B cell (primary cell): ENCODE measurements at regions not wholly inside any gene's neighbourhood (a gene's known extent, or its start where the extent isn't known, plus 50 kb on each side); places are given as distances from the start of the nearest gene placed in this dataset.

Experiments
- ATAC-seq: fragments of 200-7000 bp; cut with Tn5 transposase; one replicate; pipeline ENCODE4 v1.10.0; 2021; ENCODE audit warnings: low read depth, mild to moderate bottlenecking, moderate number of reproducible peaks, moderate library complexity
- CTCF ChIA-PET: fragments of 350-600 bp; sonication (Branson Sonifier 250); formaldehyde crosslinking; loops from one replicate; lab custom pipeline; 2021; ENCODE audit warnings: antibody characterized with exemption, inconsistent platforms; lab: Charles Lee
- POLR2A ChIA-PET: fragments of 350-600 bp; sonication (Branson Sonifier 250); formaldehyde crosslinking; loops from one replicate; lab custom pipeline; 2021; ENCODE audit warnings: antibody characterized with exemption; lab: Charles Lee
- DNase-seq: peaks from one replicate; pipeline ENCODE4 v3.0.0; 2013
- H2AFZ ChIP-seq: 2 replicates; pipeline ENCODE4 v1.6.1; 2012; ENCODE audit warnings: mild to moderate bottlenecking, low read depth, low read length; ENCODE audit not compliant: insufficient read depth, poor library complexity, severe bottlenecking
- H3K27ac ChIP-seq, 2 donors: 1 replicate in 1 of 2; 2 replicates in 1 of 2; pipeline ENCODE4 v1.5.1; 2012 to 2013; ENCODE audit warnings: low read length in 2 of 2, mild to moderate bottlenecking in 2 of 2, moderate library complexity in 1 of 2
- H3K27me3 ChIP-seq, 4 experiments: fragments of 200-600 bp in 1 of 4; sonication (generic) in 1 of 4; replicated peaks in 1 of 4; 1 replicate in 2 of 4; 2 replicates in 2 of 4; pipeline versions ENCODE4 v1.6.1 to v1.7.0; 2013 to 2016; ENCODE audit warnings: low read length in 3 of 4, mild to moderate bottlenecking in 2 of 4, mixed read lengths in 1 of 4, moderate library complexity in 1 of 4; ENCODE audit not compliant: insufficient read depth in 4 of 4, control insufficient read depth in 3 of 4; ENCODE audit errors: control extremely low read depth in 1 of 4
- H3K36me3 ChIP-seq, 2 experiments: replicated peaks in 1 of 2; 1 replicate in 1 of 2; 2 replicates in 1 of 2; pipeline versions ENCODE4 v1.6.1 to v1.7.1; 2013; ENCODE audit warnings: low read length in 1 of 2; ENCODE audit not compliant: insufficient read depth in 2 of 2, control insufficient read depth in 1 of 2; ENCODE audit errors: control extremely low read depth in 1 of 2, extremely low read depth in 1 of 2
- H3K4me1 ChIP-seq, 2 donors: fragments of 200-600 bp in 1 of 2; sonication (generic) in 1 of 2; 1 replicate in 1 of 2; 2 replicates in 1 of 2; pipeline versions ENCODE4 v1.5.1 to v1.6.1; 2013 to 2017; ENCODE audit warnings: low read length in 2 of 2; ENCODE audit not compliant: control insufficient read depth in 2 of 2, insufficient read depth in 2 of 2
- H3K4me2 ChIP-seq: replicated peaks from 2 replicates; pipeline ENCODE3; 2012; ENCODE audit warnings: mild to moderate bottlenecking, low read depth, low read length; ENCODE audit not compliant: poor library complexity, severe bottlenecking
- H3K4me3 ChIP-seq, 5 experiments: fragments of 200-600 bp in 1 of 5; sonication (generic) in 1 of 5; 1 replicate in 3 of 5; 2 replicates in 2 of 5; pipeline versions ENCODE4 v1.5.1 to v1.7.0; 2011 to 2016; ENCODE audit warnings: low read length in 4 of 5, mild to moderate bottlenecking in 4 of 5, low read depth in 2 of 5, control low read depth in 1 of 5, moderate library complexity in 1 of 5; ENCODE audit not compliant: insufficient read depth in 1 of 5; ENCODE audit errors: control extremely low read depth in 1 of 5, extremely low read depth in 1 of 5
- H3K79me2 ChIP-seq: fragments of 200-600 bp; sonication (generic); one replicate; pipeline ENCODE4 v1.6.0; 2016; ENCODE audit warnings: low read length; ENCODE audit not compliant: control insufficient read depth, insufficient read depth
- H3K9ac ChIP-seq: fragments of 200-600 bp; sonication (generic); 2 replicates; pipeline ENCODE4 v1.6.1; 2017; ENCODE audit warnings: mild to moderate bottlenecking, low read length, moderate library complexity
- H3K9me3 ChIP-seq, 3 donors: one replicate each; pipeline versions ENCODE4 v1.6.1 to v1.7.1; 2013; ENCODE audit warnings: low read length in 2 of 3; ENCODE audit not compliant: control insufficient read depth in 2 of 3, insufficient read depth in 1 of 3; ENCODE audit errors: control extremely low read depth in 1 of 3
- H4K20me1 ChIP-seq: 2 replicates; pipeline ENCODE4 v1.6.0; 2012; ENCODE audit warnings: mild to moderate bottlenecking, low read length; ENCODE audit not compliant: insufficient read depth, control insufficient read depth, poor library complexity, severe bottlenecking
- H3K27ac Mint-ChIP-seq: one replicate; pipeline ENCODE4 v1.8.0; 2021; ENCODE audit warnings: mixed read lengths
- H3K27me3 Mint-ChIP-seq: one replicate; pipeline ENCODE4 v1.8.0; 2021; ENCODE audit warnings: mixed read lengths
- H3K4me1 Mint-ChIP-seq: one replicate; pipeline ENCODE4 v1.8.0; 2021; ENCODE audit warnings: mixed read lengths
- H3K4me3 Mint-ChIP-seq: one replicate; pipeline ENCODE4 v1.8.0; 2021; ENCODE audit warnings: mixed read lengths
- H3K9me3 Mint-ChIP-seq: one replicate; pipeline ENCODE4 v1.8.0; 2022; ENCODE audit warnings: mixed read lengths; ENCODE audit not compliant: insufficient read depth
- CTCF ChIP-seq: fragments of 200-600 bp; IDR thresholded peaks from one replicate; pipeline ENCODE4 v1.8.0; 2022; ENCODE audit warnings: antibody characterized with exemption, mild to moderate bottlenecking
- EZH2 ChIP-seq: IDR thresholded peaks from 2 replicates; pipeline ENCODE4 v1.6.1; 2012; ENCODE audit warnings: borderline replicate concordance, low read depth, mild to moderate bottlenecking, moderate library complexity, low read length; ENCODE audit not compliant: insufficient read depth, poor library complexity, severe bottlenecking
- WGBS: methylation state at CpG from one replicate; pipeline ENCODE4 v1.1.5; 2013; ENCODE audit warnings: missing lambda C conversion rate; ENCODE audit not compliant: insufficient coverage; 5-methylcytosine and 5-hydroxymethylcytosine counted together
- intact Hi-C: fragments of 100-400 bp; cut with micrococcal nuclease; formaldehyde crosslinking; loops from one replicate; pipeline ENCODE4 v1.10.0; 2022

GRCh38 chr1:113194846-113195830, 122.1 kb downstream of the LRIG2 start:
- peaks cover 0 to 5% of the 10 kb centered on the region in 2 donors for H3K4me1 ChIP-seq
- no peak overlapping the region for H3K9ac ChIP-seq
- DNase-seq (no peak), ATAC-seq (no peak)
- H3K9me3 Mint-ChIP-seq: peaks cover 7% of the 10 kb centered on the region
- H3K9me3 ChIP-seq: peaks cover 0 to 7% (median 1%) of the 10 kb centered on the region in 3 donors
- H3K27me3 ChIP-seq: peaks cover 0 to 4% (median 0%) of the 10 kb centered on the region in 4 experiments
- H3K27ac Mint-ChIP-seq: no peak overlapping the region
- ChIA-PET CTCF (no interaction called here), POLR2A (no interaction called here)
- no peak overlapping the region for H3K4me3 Mint-ChIP-seq
- H4K20me1 ChIP-seq: no peaks in the 10 kb centered on the region
- H3K79me2 ChIP-seq: no peaks in the 10 kb centered on the region
- no peak overlapping the region for H2AFZ ChIP-seq
- 89% methylated on average over 15 of the region's 18 CpGs for WGBS
- no peak overlapping the region for H3K4me2 ChIP-seq
- no peaks in the 10 kb centered on the region for H3K36me3 ChIP-seq
- peaks cover 11% of the 10 kb centered on the region for H3K27me3 Mint-ChIP-seq
- no peak overlapping the region for H3K4me3 ChIP-seq
- TF ChIP-seq CTCF (no peak), EZH2 (no peak)
- peaks cover 11% of the 10 kb centered on the region for H3K4me1 Mint-ChIP-seq
- intact Hi-C loops: no loop called here
- no peak overlapping the region for H3K27ac ChIP-seq
